ENCODE measurements at regions not wholly inside any gene's neighbourhood (a gene's known extent, or its start where the extent isn't known, plus 50 kb on each side); places are given as distances from the start of the nearest gene placed in this dataset.

- no peaks in the 10 kb centered on the region for H3K27me3 ChIP-seq (ENCODE audit: insufficient read depth, low read length, poor library complexity)
- no peak overlapping the region for H2BK15ac ChIP-seq (replicated peaks; ENCODE audit: low read depth)
- no peaks in the 10 kb centered on the region for H3K79me2 ChIP-seq (ENCODE audit: control insufficient read depth, insufficient read depth, low read length)
- no peak overlapping the region for H3K9ac ChIP-seq (ENCODE audit: low read length)
- H3K36me3 ChIP-seq (ENCODE audit: control insufficient read depth, insufficient read depth, low read length) = no peaks in the 10 kb centered on the region
- H2BK120ac ChIP-seq (ENCODE audit: low read depth, low read length) = no peak overlapping the region
- no peaks in the 10 kb centered on the region for H3K4me1 ChIP-seq (ENCODE audit: control insufficient read depth, low read depth, low read length)
- H3K18ac ChIP-seq (ENCODE audit: low read length) = peak overlapping the region; percentile 32
- H3K4me2 ChIP-seq (ENCODE audit: low read length) = no peak overlapping the region
- no peak overlapping the region for H3K27ac ChIP-seq (ENCODE audit: low read depth, low read length)
- H3K4me3 ChIP-seq (ENCODE audit: low read length) = no peak overlapping the region
- no peak overlapping the region for H2BK5ac ChIP-seq (ENCODE audit: low read length)
- no peak overlapping the region for H2AK5ac ChIP-seq (ENCODE audit: low read length)
- H3K4ac ChIP-seq (ENCODE audit: low read depth, low read length) = no peak overlapping the region
- H4K8ac ChIP-seq (ENCODE audit: low read depth, low read length) = no peak overlapping the region
- H3K56ac ChIP-seq (ENCODE audit: low read length) = no peak overlapping the region
- DNase-seq = no peak
- WGBS (ENCODE audit: extremely low coverage, insufficient coverage, low lambda C conversion rate) = no CpG with 5 or more reads among the region's 9 CpGs
- H3K79me1 ChIP-seq (ENCODE audit: low read length) = no peaks in the 10 kb centered on the region
- H4K5ac ChIP-seq (ENCODE audit: low read length) = no peak overlapping the region
- no peak overlapping the region for H3K23ac ChIP-seq (ENCODE audit: low read length)
Observed at GRCh38 chr3:72058493-72059081, 273.6 kb upstream of the PROK2 start.

DNA sequence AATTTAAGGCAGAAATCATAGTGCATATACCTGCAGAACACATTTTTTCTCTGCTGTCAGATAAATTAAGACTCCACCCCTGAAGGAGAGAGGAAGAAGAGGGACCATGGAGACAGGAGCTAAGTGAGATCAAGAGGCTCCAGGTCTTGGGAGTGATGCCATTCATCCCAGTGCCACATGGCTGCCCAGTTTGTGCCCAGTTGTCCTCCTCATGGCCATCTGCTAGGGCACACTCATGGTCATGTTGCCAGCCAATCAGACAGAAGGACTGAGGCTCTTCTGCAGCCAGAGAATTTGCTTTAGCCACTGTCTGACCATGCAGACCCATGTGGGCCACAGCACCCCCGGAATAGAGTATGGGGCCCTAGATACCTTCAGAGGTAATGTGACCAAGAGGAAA lies 270.5 kb upstream of the PROK2 start:
- WGBS (ENCODE audit: extremely low coverage, insufficient coverage, low lambda C conversion rate) = no CpG with 5 or more reads among the region's 1 CpG
- H3K9ac ChIP-seq (ENCODE audit: low read length) = no peak overlapping the region
- H3K4me1 ChIP-seq (ENCODE audit: control insufficient read depth, low read depth, low read length) = no peaks in the 10 kb centered on the region
- no peak overlapping the region for H4K5ac ChIP-seq (ENCODE audit: low read length)
- no peak overlapping the region for H3K4ac ChIP-seq (ENCODE audit: low read depth, low read length)
- no peaks in the 10 kb centered on the region for H3K79me2 ChIP-seq (ENCODE audit: control insufficient read depth, insufficient read depth, low read length)
- no peak overlapping the region for H2BK15ac ChIP-seq (replicated peaks; ENCODE audit: low read depth)
- no peak overlapping the region for H2BK120ac ChIP-seq (ENCODE audit: low read depth, low read length)
- H3K56ac ChIP-seq (ENCODE audit: low read length) = no peak overlapping the region
- H3K4me2 ChIP-seq (ENCODE audit: low read length) = no peak overlapping the region
- no peaks in the 10 kb centered on the region for H3K36me3 ChIP-seq (ENCODE audit: control insufficient read depth, insufficient read depth, low read length)
- H2AK5ac ChIP-seq (ENCODE audit: low read length) = no peak overlapping the region
- no peak overlapping the region for H3K18ac ChIP-seq (ENCODE audit: low read length)
- no peak overlapping the region for H4K8ac ChIP-seq (ENCODE audit: low read depth, low read length)
- DNase-seq = no peak
- H2BK5ac ChIP-seq (ENCODE audit: low read length) = no peak overlapping the region
- H3K4me3 ChIP-seq (ENCODE audit: low read length) = no peak overlapping the region
- no peaks in the 10 kb centered on the region for H3K79me1 ChIP-seq (ENCODE audit: low read length)
- H3K23ac ChIP-seq (ENCODE audit: low read length) = no peak overlapping the region
- no peak overlapping the region for H3K27ac ChIP-seq (ENCODE audit: low read depth, low read length)
- no peaks in the 10 kb centered on the region for H3K27me3 ChIP-seq (ENCODE audit: insufficient read depth, low read length, poor library complexity)

- DNase-seq = no peak
- no peak overlapping the region for H2BK120ac ChIP-seq (ENCODE audit: low read depth, low read length)
- no peak overlapping the region for H2BK5ac ChIP-seq (ENCODE audit: low read length)
- no peaks in the 10 kb centered on the region for H3K27me3 ChIP-seq (ENCODE audit: insufficient read depth, low read length, poor library complexity)
- WGBS (ENCODE audit: extremely low coverage, insufficient coverage, low lambda C conversion rate) = no CpG with 5 or more reads among the region's 1 CpG
- no peak overlapping the region for H4K5ac ChIP-seq (ENCODE audit: low read length)
- no peak overlapping the region for H3K23ac ChIP-seq (ENCODE audit: low read length)
- no peaks in the 10 kb centered on the region for H3K79me2 ChIP-seq (ENCODE audit: control insufficient read depth, insufficient read depth, low read length)
- H3K36me3 ChIP-seq (ENCODE audit: control insufficient read depth, insufficient read depth, low read length) = no peaks in the 10 kb centered on the region
- H3K18ac ChIP-seq (ENCODE audit: low read length) = no peak overlapping the region
- no peaks in the 10 kb centered on the region for H3K4me1 ChIP-seq (ENCODE audit: control insufficient read depth, low read depth, low read length)
- H3K4me2 ChIP-seq (ENCODE audit: low read length) = no peak overlapping the region
- H3K27ac ChIP-seq (ENCODE audit: low read depth, low read length) = no peak overlapping the region
- no peaks in the 10 kb centered on the region for H3K79me1 ChIP-seq (ENCODE audit: low read length)
- H3K56ac ChIP-seq (ENCODE audit: low read length) = no peak overlapping the region
- no peak overlapping the region for H4K8ac ChIP-seq (ENCODE audit: low read depth, low read length)
- no peak overlapping the region for H2BK15ac ChIP-seq (replicated peaks; ENCODE audit: low read depth)
- H3K4ac ChIP-seq (ENCODE audit: low read depth, low read length) = no peak overlapping the region
- H2AK5ac ChIP-seq (ENCODE audit: low read length) = no peak overlapping the region
- H3K9ac ChIP-seq (ENCODE audit: low read length) = no peak overlapping the region
- H3K4me3 ChIP-seq (ENCODE audit: low read length) = no peak overlapping the region
Observed at GRCh38 chr3:72054976-72055375, 270.0 kb upstream of the PROK2 start.

DNA sequence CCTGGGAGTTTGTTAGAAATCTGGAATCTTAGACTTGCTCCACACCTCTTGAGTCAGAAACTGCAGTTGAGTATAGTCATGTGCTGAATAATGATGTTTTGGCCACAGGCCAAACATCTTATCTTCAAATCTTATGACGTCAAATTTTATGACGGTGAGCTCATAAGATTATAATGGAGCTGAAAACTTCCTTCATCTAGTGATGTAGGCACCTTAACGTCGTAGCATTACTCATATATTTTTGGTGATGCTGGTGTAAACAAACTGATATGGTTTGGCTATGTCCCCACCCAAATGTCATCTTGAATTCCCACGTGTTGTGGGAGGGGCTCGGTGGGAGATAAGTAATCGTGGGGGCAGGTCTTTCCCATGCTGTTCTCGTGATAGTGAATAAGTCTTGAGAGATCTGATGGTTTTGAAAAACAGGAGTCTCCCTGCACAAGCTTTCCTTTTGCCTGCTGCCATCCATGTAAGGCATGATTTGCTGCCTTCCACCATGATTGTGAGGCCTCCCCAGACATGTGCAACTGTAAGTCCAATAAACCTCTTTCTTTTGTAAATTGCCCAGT lies 268.0 kb upstream of the PROK2 start:
- no peak overlapping the region for H2BK15ac ChIP-seq (replicated peaks; ENCODE audit: low read depth)
- H3K4me2 ChIP-seq (ENCODE audit: low read length) = no peak overlapping the region
- H3K27ac ChIP-seq (ENCODE audit: low read depth, low read length) = no peak overlapping the region
- no peak overlapping the region for H2BK120ac ChIP-seq (ENCODE audit: low read depth, low read length)
- H3K4me3 ChIP-seq (ENCODE audit: low read length) = no peak overlapping the region
- H4K5ac ChIP-seq (ENCODE audit: low read length) = no peak overlapping the region
- H3K79me1 ChIP-seq (ENCODE audit: low read length) = no peaks in the 10 kb centered on the region
- no peak overlapping the region for H3K4ac ChIP-seq (ENCODE audit: low read depth, low read length)
- H3K4me1 ChIP-seq (ENCODE audit: control insufficient read depth, low read depth, low read length) = no peaks in the 10 kb centered on the region
- no peak overlapping the region for H3K18ac ChIP-seq (ENCODE audit: low read length)
- H2BK5ac ChIP-seq (ENCODE audit: low read length) = no peak overlapping the region
- H3K27me3 ChIP-seq (ENCODE audit: insufficient read depth, low read length, poor library complexity) = no peaks in the 10 kb centered on the region
- no peaks in the 10 kb centered on the region for H3K36me3 ChIP-seq (ENCODE audit: control insufficient read depth, insufficient read depth, low read length)
- no peaks in the 10 kb centered on the region for H3K79me2 ChIP-seq (ENCODE audit: control insufficient read depth, insufficient read depth, low read length)
- no peak overlapping the region for H2AK5ac ChIP-seq (ENCODE audit: low read length)
- no peak overlapping the region for H3K56ac ChIP-seq (ENCODE audit: low read length)
- no peak overlapping the region for H3K9ac ChIP-seq (ENCODE audit: low read length)
- no peak overlapping the region for H3K23ac ChIP-seq (ENCODE audit: low read length)
- WGBS (ENCODE audit: extremely low coverage, insufficient coverage, low lambda C conversion rate) = no CpG with 5 or more reads among the region's 8 CpGs
- DNase-seq = no peak
- H4K8ac ChIP-seq (ENCODE audit: low read depth, low read length) = no peak overlapping the region

DNA sequence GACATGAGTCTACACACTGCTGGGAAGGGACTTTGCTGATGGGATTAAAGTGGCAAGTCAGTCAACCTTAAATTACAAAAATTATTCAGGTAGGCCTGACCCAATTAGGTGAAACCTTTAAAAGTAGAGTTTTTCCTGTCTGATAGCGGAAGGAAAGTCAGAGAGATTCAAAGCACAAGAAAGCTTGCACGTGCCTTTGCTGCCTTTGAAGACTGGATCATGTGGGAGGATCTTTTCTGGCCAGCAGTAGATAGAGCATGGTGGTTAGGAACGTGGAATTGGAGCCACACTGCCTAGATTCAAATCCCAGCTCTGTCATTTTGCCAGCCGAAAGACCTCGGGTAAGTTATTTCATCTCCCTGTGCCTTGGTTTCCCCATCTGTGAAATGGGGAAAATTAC lies 265.8 kb upstream of the PROK2 start:
- Histone ChIP-seq H2BK15ac (replicated peaks; ENCODE audit: low read depth) (no peak overlapping the region), H3K79me1 (ENCODE audit: low read length) (no peaks in the 10 kb centered on the region), H4K5ac (ENCODE audit: low read length) (no peak overlapping the region), H3K9ac (ENCODE audit: low read length) (no peak overlapping the region), H3K4me3 (ENCODE audit: low read length) (no peak overlapping the region), H3K4me1 (ENCODE audit: control insufficient read depth, low read depth, low read length) (no peaks in the 10 kb centered on the region), H3K56ac (ENCODE audit: low read length) (no peak overlapping the region), H3K27me3 (ENCODE audit: insufficient read depth, low read length, poor library complexity) (no peaks in the 10 kb centered on the region), H4K8ac (ENCODE audit: low read depth, low read length) (no peak overlapping the region), H3K18ac (ENCODE audit: low read length) (no peak overlapping the region), H3K27ac (ENCODE audit: low read depth, low read length) (no peak overlapping the region), H2BK5ac (ENCODE audit: low read length) (no peak overlapping the region), H3K36me3 (ENCODE audit: control insufficient read depth, insufficient read depth, low read length) (no peaks in the 10 kb centered on the region), H3K4ac (ENCODE audit: low read depth, low read length) (no peak overlapping the region), H3K79me2 (ENCODE audit: control insufficient read depth, insufficient read depth, low read length) (no peaks in the 10 kb centered on the region), H2AK5ac (ENCODE audit: low read length) (no peak overlapping the region), H2BK120ac (ENCODE audit: low read depth, low read length) (no peak overlapping the region), H3K23ac (ENCODE audit: low read length) (no peak overlapping the region), H3K4me2 (ENCODE audit: low read length) (no peak overlapping the region)
- WGBS (ENCODE audit: extremely low coverage, insufficient coverage, low lambda C conversion rate) = no CpG with 5 or more reads among the region's 5 CpGs
- no peak for DNase-seq

GRCh38 chr3:72050048-72050632 lies 265.2 kb upstream of the PROK2 start:
- Histone ChIP-seq H3K79me2 (ENCODE audit: control insufficient read depth, insufficient read depth, low read length) (no peaks in the 10 kb centered on the region), H2BK120ac (ENCODE audit: low read depth, low read length) (no peak overlapping the region), H4K5ac (ENCODE audit: low read length) (no peak overlapping the region), H3K36me3 (ENCODE audit: control insufficient read depth, insufficient read depth, low read length) (no peaks in the 10 kb centered on the region), H4K8ac (ENCODE audit: low read depth, low read length) (no peak overlapping the region), H3K9ac (ENCODE audit: low read length) (no peak overlapping the region), H3K56ac (ENCODE audit: low read length) (no peak overlapping the region), H3K4me1 (ENCODE audit: control insufficient read depth, low read depth, low read length) (no peaks in the 10 kb centered on the region), H3K4me2 (ENCODE audit: low read length) (no peak overlapping the region), H2BK15ac (replicated peaks; ENCODE audit: low read depth) (no peak overlapping the region), H3K27me3 (ENCODE audit: insufficient read depth, low read length, poor library complexity) (no peaks in the 10 kb centered on the region), H2BK5ac (ENCODE audit: low read length) (no peak overlapping the region), H3K4ac (ENCODE audit: low read depth, low read length) (no peak overlapping the region), H3K18ac (ENCODE audit: low read length) (no peak overlapping the region), H3K23ac (ENCODE audit: low read length) (no peak overlapping the region), H3K4me3 (ENCODE audit: low read length) (no peak overlapping the region), H2AK5ac (ENCODE audit: low read length) (no peak overlapping the region), H3K27ac (ENCODE audit: low read depth, low read length) (no peak overlapping the region), H3K79me1 (ENCODE audit: low read length) (no peaks in the 10 kb centered on the region)
- no peak for DNase-seq
- WGBS (ENCODE audit: extremely low coverage, insufficient coverage, low lambda C conversion rate) = no CpG with 5 or more reads among the region's 6 CpGs

Measured in mesendoderm (in vitro differentiated cells).